Fibroblast of lung (primary cell): ENCODE measurements at regions not wholly inside any gene's neighbourhood (a gene's known extent, or its start where the extent isn't known, plus 50 kb on each side); places are given as distances from the start of the nearest gene placed in this dataset.
A peak's percentile ranks its signal among the peaks of the same experiment; 100 is the strongest.

Experiments
- CTCF ChIP-seq, 2 donors: IDR thresholded peaks in 1 of 2; conservative IDR thresholded peaks in 1 of 2; 1 replicate in 1 of 2; 2 replicates in 1 of 2; pipeline ENCODE4 v1.5.1; 2011 to 2012; ENCODE audit warnings: low read length in 2 of 2, control low read depth in 1 of 2, inconsistent platforms in 1 of 2, low read depth in 1 of 2, mild to moderate bottlenecking in 1 of 2
- EZH2 ChIP-seq: IDR thresholded peaks from 2 replicates; pipeline ENCODE4 v1.5.1; 2012; ENCODE audit warnings: low read length, control low read depth, mild to moderate bottlenecking; ENCODE audit errors: missing control alignments

- TF ChIP-seq CTCF (conservative IDR thresholded peaks at IDR 0.05 in 1 of 2, IDR thresholded peaks at IDR 0.05 in 1 of 2; ENCODE audit: low read depth in 1 of 2, low read length in 2 of 2) = peak; percentile 88 to 91
- TF ChIP-seq EZH2 = no peak
Observed at GRCh38 chr1:200488375-200489165, 78.7 kb upstream of the ZNF281 start.
